ENCODE measurements at regions not wholly inside any gene's neighbourhood (a gene's known extent, or its start where the extent isn't known, plus 50 kb on each side); places are given as distances from the start of the nearest gene placed in this dataset.

DNA sequence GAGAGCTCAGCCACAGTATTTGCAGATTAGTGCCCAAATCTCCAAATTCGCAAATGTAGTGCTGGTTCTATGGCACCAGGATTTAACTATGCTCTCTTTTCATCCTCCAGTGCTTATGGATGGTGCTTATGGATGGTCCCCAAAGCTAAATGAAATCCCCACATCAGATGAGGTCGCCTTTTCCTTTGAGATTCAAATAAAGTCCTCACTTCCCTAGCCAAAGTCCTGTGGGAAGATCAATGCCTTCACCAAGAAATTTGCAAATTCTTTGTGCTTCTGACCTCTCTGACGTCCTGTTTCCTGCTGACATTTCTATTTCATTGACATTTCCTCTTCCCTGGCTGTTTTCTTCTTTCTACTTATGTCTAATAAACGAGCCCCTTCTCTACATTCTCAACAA is 1077.0 kb upstream of the C9orf72 start:
- TF ChIP-seq MED13 (CRISPR knock-in tag; IDR thresholded peaks at IDR 0.05), result no peak
- TF ChIP-seq JDP2 (CRISPR knock-in tag; IDR thresholded peaks at IDR 0.05; ENCODE audit: borderline replicate concordance), result no peak
- no peak for TF ChIP-seq ZNF737 (CRISPR knock-in tag; IDR thresholded peaks at IDR 0.05; ENCODE audit: borderline replicate concordance)
- no peak for TF ChIP-seq SMAD1 (CRISPR knock-in tag; IDR thresholded peaks at IDR 0.05; ENCODE audit: borderline replicate concordance, low read depth)
- TF ChIP-seq, protein P1, sequence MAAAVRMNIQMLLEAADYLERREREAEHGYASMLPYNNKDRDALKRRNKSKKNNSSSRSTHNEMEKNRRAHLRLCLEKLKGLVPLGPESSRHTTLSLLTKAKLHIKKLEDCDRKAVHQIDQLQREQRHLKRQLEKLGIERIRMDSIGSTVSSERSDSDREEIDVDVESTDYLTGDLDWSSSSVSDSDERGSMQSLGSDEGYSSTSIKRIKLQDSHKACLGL (CRISPR knock-in tag; IDR thresholded peaks at IDR 0.05), result no peak
- TF ChIP-seq ARNT (IDR thresholded peaks at IDR 0.05), result no peak
- TF ChIP-seq ZNF282 (IDR thresholded peaks at IDR 0.05; ENCODE audit: partially characterized antibody), result no peak
- no peak for TF ChIP-seq NCOA5 (CRISPR knock-in tag; IDR thresholded peaks at IDR 0.05)
- TF ChIP-seq BRD4 (CRISPR knock-in tag; IDR thresholded peaks at IDR 0.05), result no peak
- TF ChIP-seq HBP1 (CRISPR knock-in tag; IDR thresholded peaks at IDR 0.05; ENCODE audit: low read depth), result no peak
- TF ChIP-seq, protein P2, sequence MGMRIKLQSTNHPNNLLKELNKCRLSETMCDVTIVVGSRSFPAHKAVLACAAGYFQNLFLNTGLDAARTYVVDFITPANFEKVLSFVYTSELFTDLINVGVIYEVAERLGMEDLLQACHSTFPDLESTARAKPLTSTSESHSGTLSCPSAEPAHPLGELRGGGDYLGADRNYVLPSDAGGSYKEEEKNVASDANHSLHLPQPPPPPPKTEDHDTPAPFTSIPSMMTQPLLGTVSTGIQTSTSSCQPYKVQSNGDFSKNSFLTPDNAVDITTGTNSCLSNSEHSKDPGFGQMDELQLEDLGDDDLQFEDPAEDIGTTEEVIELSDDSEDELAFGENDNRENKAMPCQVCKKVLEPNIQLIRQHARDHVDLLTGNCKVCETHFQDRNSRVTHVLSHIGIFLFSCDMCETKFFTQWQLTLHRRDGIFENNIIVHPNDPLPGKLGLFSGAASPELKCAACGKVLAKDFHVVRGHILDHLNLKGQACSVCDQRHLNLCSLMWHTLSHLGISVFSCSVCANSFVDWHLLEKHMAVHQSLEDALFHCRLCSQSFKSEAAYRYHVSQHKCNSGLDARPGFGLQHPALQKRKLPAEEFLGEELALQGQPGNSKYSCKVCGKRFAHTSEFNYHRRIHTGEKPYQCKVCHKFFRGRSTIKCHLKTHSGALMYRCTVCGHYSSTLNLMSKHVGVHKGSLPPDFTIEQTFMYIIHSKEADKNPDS (CRISPR knock-in tag; IDR thresholded peaks at IDR 0.05), result no peak
- no peak for TF ChIP-seq CTCF (CRISPR knock-in tag; IDR thresholded peaks at IDR 0.05)
- no peak for TF ChIP-seq TRIM24 (CRISPR knock-in tag; IDR thresholded peaks at IDR 0.05)
- no peak for TF ChIP-seq SMYD3 (CRISPR knock-in tag; IDR thresholded peaks at IDR 0.05)
- TF ChIP-seq, protein P3, sequence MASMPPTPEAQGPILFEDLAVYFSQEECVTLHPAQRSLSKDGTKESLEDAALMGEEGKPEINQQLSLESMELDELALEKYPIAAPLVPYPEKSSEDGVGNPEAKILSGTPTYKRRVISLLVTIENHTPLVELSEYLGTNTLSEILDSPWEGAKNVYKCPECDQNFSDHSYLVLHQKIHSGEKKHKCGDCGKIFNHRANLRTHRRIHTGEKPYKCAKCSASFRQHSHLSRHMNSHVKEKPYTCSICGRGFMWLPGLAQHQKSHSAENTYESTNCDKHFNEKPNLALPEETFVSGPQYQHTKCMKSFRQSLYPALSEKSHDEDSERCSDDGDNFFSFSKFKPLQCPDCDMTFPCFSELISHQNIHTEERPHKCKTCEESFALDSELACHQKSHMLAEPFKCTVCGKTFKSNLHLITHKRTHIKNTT (CRISPR knock-in tag; IDR thresholded peaks at IDR 0.05), result no peak
- TF ChIP-seq ZSCAN29 (CRISPR knock-in tag; conservative IDR thresholded peaks at IDR 0.05), result no peak
- TF ChIP-seq TAF15 (IDR thresholded peaks at IDR 0.05; ENCODE audit: low read depth, low read length, poor library complexity, severe bottlenecking), result no peak
- TF ChIP-seq GABPB1 (CRISPR knock-in tag; IDR thresholded peaks at IDR 0.05), result no peak
- BruUV-seq (replicated peaks), result no TSS peak
- Histone ChIP-seq H3K9me3 (ENCODE audit: low read length) (no peaks in the 10 kb centered on the region), H3K27me3 (ENCODE audit: control insufficient read depth in 1 of 2, insufficient read depth in 2 of 2, low read length in 2 of 2) (no peaks in the 10 kb centered on the region), H2AFZ (ENCODE audit: low read length) (no peak overlapping the region), H3K36me3 (replicated peaks in 1 of 2; ENCODE audit: control insufficient read depth in 1 of 2, insufficient read depth in 2 of 2, low read length in 2 of 2) (no peaks in the 10 kb centered on the region), H3K4me3 (replicated peaks in 1 of 3; ENCODE audit: insufficient read depth in 1 of 3, low read depth in 2 of 3, low read length in 3 of 3) (no peak overlapping the region), H3K4me2 (ENCODE audit: low read depth, low read length) (no peak overlapping the region), H3K27ac (ENCODE audit: extremely low read length, insufficient read depth, low read length) (no peak overlapping the region), H4K20me1 (ENCODE audit: insufficient read depth, low read length) (no peaks in the 10 kb centered on the region), H3K9ac (ENCODE audit: insufficient read depth, low read depth, low read length) (no peak overlapping the region), H3K79me2 (ENCODE audit: insufficient read depth, low read length) (no peaks in the 10 kb centered on the region), H3K4me1 (ENCODE audit: insufficient read depth, low read length) (no peaks in the 10 kb centered on the region)
- in situ Hi-C loops (cut with HindIII; ENCODE audit: extremely low pct_ligation_motif_present, low pct_unique_long_range_greater_than_20kb) (no loop called here), intact Hi-C loops (cut with micrococcal nuclease; ENCODE audit: unreplicated experiment) (no loop called here)
- FAIRE-seq, result no peak
- ATAC-seq, result no peak
- ChIA-PET CTCF (ENCODE audit: low intra/inter-chr PET ratio, low total read pairs) (no interaction called here), POLR2A (no interaction called here)
- no peak for DNase-seq (ENCODE audit: low spot score)
- 0% methylated on average over 4 of the region's 4 CpGs for WGBS (ENCODE audit: low lambda C conversion rate)
